ENCODE measurements at regions not wholly inside any gene's neighbourhood (a gene's known extent, or its start where the extent isn't known, plus 50 kb on each side); places are given as distances from the start of the nearest gene placed in this dataset.

- no peak overlapping the region for H3K27ac ChIP-seq
- H3K9me3 ChIP-seq = no peaks in the 10 kb centered on the region
- intact Hi-C loops (cut with DNase I) = no loop called here
- WGBS, 3 donors = 76 to 94% (median 82%) methylated on average over 1 of the region's 1 CpG
- TF ChIP-seq CTCF (IDR thresholded peaks at IDR 0.05) = no peak
- peaks cover 0 to 2% (median 0%) of the 10 kb centered on the region in 3 donors for H3K27me3 ChIP-seq (ENCODE audit: insufficient read depth in 3 of 3, low read length in 2 of 3)
- DNase-seq (no peak), ATAC-seq (no peak)
- H3K4me3 ChIP-seq = no peak overlapping the region
- no peaks in the 10 kb centered on the region for H3K36me3 ChIP-seq (ENCODE audit: insufficient read depth in 1 of 2, low read depth in 1 of 2)
- no peaks in the 10 kb centered on the region for H3K4me1 ChIP-seq
Measured at GRCh38 chr14:40100544-40101196, 668.4 kb upstream of the FBXO33 start.

GRCh38 chr14:40099316-40099715, 667.1 kb upstream of the FBXO33 start:
- intact Hi-C loops (cut with DNase I) = no loop called here
- 54 to 74% (median 60%) methylated on average over 2 of the region's 2 CpGs for WGBS, 3 donors
- Histone ChIP-seq H3K4me3 (no peak overlapping the region), H3K9me3 (no peaks in the 10 kb centered on the region), H3K27me3 (ENCODE audit: insufficient read depth in 3 of 3, low read length in 2 of 3) (peaks cover 0 to 2% (median 0%) of the 10 kb centered on the region in 3 donors), H3K4me1 (no peaks in the 10 kb centered on the region), H3K36me3 (ENCODE audit: insufficient read depth in 1 of 2, low read depth in 1 of 2) (no peaks in the 10 kb centered on the region), H3K27ac (no peak overlapping the region)
- ATAC-seq (no peak), DNase-seq (no peak)
- no peak for TF ChIP-seq CTCF (IDR thresholded peaks at IDR 0.05)

GRCh38 chr14:40098468-40098867, 666.2 kb upstream of the FBXO33 start:
- DNase-seq (no peak), ATAC-seq (no peak)
- Histone ChIP-seq H3K27ac (no peak overlapping the region), H3K27me3 (ENCODE audit: insufficient read depth in 3 of 3, low read length in 2 of 3) (peaks cover 0 to 2% (median 0%) of the 10 kb centered on the region in 3 donors), H3K36me3 (ENCODE audit: insufficient read depth in 1 of 2, low read depth in 1 of 2) (no peaks in the 10 kb centered on the region), H3K4me3 (no peak overlapping the region), H3K4me1 (no peaks in the 10 kb centered on the region), H3K9me3 (no peaks in the 10 kb centered on the region)
- 95 to 99% (median 96%) methylated on average over 3 of the region's 3 CpGs for WGBS, 3 donors
- no peak for TF ChIP-seq CTCF (IDR thresholded peaks at IDR 0.05)
- intact Hi-C loops (cut with DNase I) = no loop called here

GRCh38 chr14:40096968-40097367, 664.7 kb upstream of the FBXO33 start:
- no peak overlapping the region for H3K4me3 ChIP-seq
- peaks cover 0 to 2% (median 0%) of the 10 kb centered on the region in 3 donors for H3K27me3 ChIP-seq (ENCODE audit: insufficient read depth in 3 of 3, low read length in 2 of 3)
- intact Hi-C loops (cut with DNase I) = no loop called here
- H3K4me1 ChIP-seq = no peaks in the 10 kb centered on the region
- no peaks in the 10 kb centered on the region for H3K36me3 ChIP-seq (ENCODE audit: insufficient read depth in 1 of 2, low read depth in 1 of 2)
- no peak overlapping the region for H3K27ac ChIP-seq
- DNase-seq (no peak), ATAC-seq (no peak)
- no peak for TF ChIP-seq CTCF (IDR thresholded peaks at IDR 0.05)
- no peaks in the 10 kb centered on the region for H3K9me3 ChIP-seq

GRCh38 chr14:40093800-40094199, 661.6 kb upstream of the FBXO33 start:
- Histone ChIP-seq H3K27me3 (ENCODE audit: insufficient read depth in 3 of 3, low read length in 2 of 3) (no peaks in the 10 kb centered on the region), H3K4me3 (no peak overlapping the region), H3K36me3 (ENCODE audit: insufficient read depth in 1 of 2, low read depth in 1 of 2) (no peaks in the 10 kb centered on the region), H3K4me1 (no peaks in the 10 kb centered on the region), H3K9me3 (no peaks in the 10 kb centered on the region), H3K27ac (no peak overlapping the region)
- no peak for ATAC-seq
- DNase-seq = no peak
- no peak for TF ChIP-seq CTCF (IDR thresholded peaks at IDR 0.05)
- intact Hi-C loops (cut with DNase I) = no loop called here
- 76 to 82% (median 81%) methylated on average over 1 of the region's 1 CpG for WGBS, 3 donors
